ENCODE measurements at regions not wholly inside any gene's neighbourhood (a gene's known extent, or its start where the extent isn't known, plus 50 kb on each side); places are given as distances from the start of the nearest gene placed in this dataset.

DNA sequence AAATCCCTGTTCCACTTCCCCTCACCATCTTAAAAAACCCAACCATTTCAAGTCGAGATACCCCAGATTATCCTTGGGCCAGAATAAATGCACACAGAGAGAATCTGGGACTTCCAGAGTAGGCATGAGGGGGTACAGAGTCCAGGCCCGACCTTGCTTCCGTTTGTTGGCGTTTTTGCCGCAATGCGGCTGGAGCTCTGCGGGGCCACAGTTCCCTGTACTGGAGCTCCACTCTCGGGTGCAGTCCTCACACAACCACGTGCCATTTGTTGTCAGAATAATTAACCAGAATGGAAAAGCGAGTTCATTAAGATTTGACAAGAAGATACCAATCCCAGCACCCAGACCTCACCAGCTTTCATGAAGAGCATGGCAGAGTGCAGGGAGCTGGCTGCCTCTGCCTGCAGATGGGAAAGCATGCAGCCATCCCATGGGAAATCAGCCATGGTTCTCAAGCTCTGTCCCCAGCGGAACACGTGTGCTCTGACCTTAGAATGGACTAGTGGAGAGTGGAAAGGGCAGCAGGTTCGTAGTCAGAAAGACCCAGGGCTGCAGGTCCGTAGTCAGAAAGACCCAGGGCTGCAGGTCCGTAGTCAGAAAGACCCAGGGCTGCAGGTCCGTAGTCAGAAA lies 472.8 kb downstream of the EIPR1 start:
- CTCF ChIA-PET (ENCODE audit: partially characterized antibody), result interaction anchor here (1.0 to 2.3 kb wide), 2 partner anchors 37 to 61 kb away, joined by 3 to 7 read pairs; no protein-coding TSS in a partner anchor
- no peak for FAIRE-seq
- H3K23ac ChIP-seq (ENCODE audit: insufficient read length), result no peak overlapping the region

More for the DNA sequence above, 472.8 kb downstream of the EIPR1 start:
- H3K4me1 ChIP-seq (replicated peaks in 1 of 4; ENCODE audit: control insufficient read depth in 3 of 4, insufficient read depth in 4 of 4, low read length in 3 of 4), result no peaks in the 10 kb centered on the region
- POLR2A ChIA-PET (ENCODE audit: partially characterized antibody), result no interaction called here
- no peak overlapping the region for H3K27ac ChIP-seq (ENCODE audit: low read depth, low read length)
- H3K4me2 ChIP-seq (ENCODE audit: insufficient read depth in 1 of 2, low read depth in 2 of 2, low read length in 2 of 2), result no peak overlapping the region
- H3K4me3 ChIP-seq (ENCODE audit: extremely low read depth in 1 of 4, insufficient read depth in 2 of 4, low read depth in 3 of 4, low read length in 4 of 4), result no peak overlapping the region
- no peaks in the 10 kb centered on the region for H3K36me3 ChIP-seq (ENCODE audit: control insufficient read depth in 2 of 4, insufficient read depth in 4 of 4, low read length in 3 of 4)
- H3K79me2 ChIP-seq (ENCODE audit: control insufficient read depth in 1 of 2, insufficient read depth in 2 of 2, low read length in 2 of 2), result no peaks in the 10 kb centered on the region
- no peak overlapping the region for H2AFZ ChIP-seq (ENCODE audit: low read length)
- H3K79me1 ChIP-seq (ENCODE audit: low read depth, low read length), result no peaks in the 10 kb centered on the region
- no peak for DNase-seq (ENCODE audit: low read depth in 1 of 2, low spot score in 2 of 2)
- no peaks in the 10 kb centered on the region for H3K9me3 ChIP-seq (ENCODE audit: insufficient read depth in 2 of 2, low read depth in 1 of 2, low read length in 1 of 2)
- H2BK120ac ChIP-seq (replicated peaks; ENCODE audit: low read depth, low read length), result no peak overlapping the region
- H3K18ac ChIP-seq (ENCODE audit: extremely low read depth, low read length), result no peak overlapping the region
- H3K27me3 ChIP-seq (replicated peaks in 1 of 4; ENCODE audit: control insufficient read depth in 3 of 4, extremely low read depth in 1 of 4, insufficient read depth in 3 of 4, low read length in 3 of 4), result no peaks in the 10 kb centered on the region
- H3K14ac ChIP-seq (ENCODE audit: insufficient read length), result no peak overlapping the region
- no peak overlapping the region for H3K9ac ChIP-seq (replicated peaks in 1 of 4; ENCODE audit: extremely low read depth in 1 of 4, low read depth in 3 of 4, low read length in 3 of 4)
- no peak overlapping the region for H2BK15ac ChIP-seq (ENCODE audit: low read length)
- no peak overlapping the region for H4K91ac ChIP-seq (replicated peaks; ENCODE audit: insufficient read length, low read length)
- H4K20me1 ChIP-seq (replicated peaks in 1 of 2; ENCODE audit: control insufficient read depth in 1 of 2, insufficient read depth in 2 of 2, low read length in 2 of 2), result no peaks in the 10 kb centered on the region
- H4K8ac ChIP-seq (ENCODE audit: extremely low read depth, insufficient read depth, low read length), result no peak overlapping the region
- WGBS, 2 experiments (ENCODE audit: extremely low coverage in 1 of 2, insufficient coverage in 1 of 2, insufficient read length in 1 of 2, insufficient replicate concordance in 2 of 2, low coverage in 1 of 2, low lambda C conversion rate in 2 of 2, missing lambda C conversion rate in 1 of 2), result 90% methylated on average over 12 of the region's 16 CpGs; no CpG with 5 or more reads in 1 of the 2 experiments
- TF ChIP-seq JUN (IDR thresholded peaks at IDR 0.05; ENCODE audit: low read depth, low read length) (no peak), CREB1 (IDR thresholded peaks at IDR 0.05) (no peak), KDM4A (IDR thresholded peaks at IDR 0.05; ENCODE audit: low read depth, low read length, severe bottlenecking) (no peak), RAD21 (IDR thresholded peaks at IDR 0.05 in 1 of 2, conservative IDR thresholded peaks at IDR 0.05 in 1 of 2; ENCODE audit: low read depth in 2 of 2, low read length in 2 of 2) (no peak), POLR2AphosphoS5 (IDR thresholded peaks at IDR 0.05; ENCODE audit: low read depth, low read length) (no peak), KDM1A (IDR thresholded peaks at IDR 0.05; ENCODE audit: borderline replicate concordance, low read length) (no peak), BACH1 (IDR thresholded peaks at IDR 0.05; ENCODE audit: low read length) (no peak), SIX5 (IDR thresholded peaks at IDR 0.05; ENCODE audit: low read depth, low read length) (no peak), HDAC6 (IDR thresholded peaks at IDR 0.05; ENCODE audit: low read depth, low read length) (no peak), RFX5 (IDR thresholded peaks at IDR 0.05; ENCODE audit: borderline replicate concordance, low read depth, low read length) (no peak), ATF3 (IDR thresholded peaks at IDR 0.05; ENCODE audit: insufficient read depth, low read depth, low read length) (no peak), PHF8 (conservative IDR thresholded peaks at IDR 0.05; ENCODE audit: low read depth, low read length) (no peak), SUZ12 (IDR thresholded peaks at IDR 0.05; ENCODE audit: low read length) (no peak)
- H2AK5ac ChIP-seq (ENCODE audit: low read depth, low read length), result no peak overlapping the region
- no peak overlapping the region for H2BK20ac ChIP-seq (ENCODE audit: low read length)
- no peaks in the 10 kb centered on the region; the same call in 1 of the 2 replicates for H3K23me2 ChIP-seq (ENCODE audit: low read depth, low read length)
- no peak overlapping the region for H2BK5ac ChIP-seq (ENCODE audit: low read depth, low read length)
- no peak overlapping the region for H4K5ac ChIP-seq (ENCODE audit: insufficient read length, low read depth, low read length)
- no peak overlapping the region for H3K56ac ChIP-seq (replicated peaks; ENCODE audit: insufficient read length, low read depth, low read length)
- H3K4ac ChIP-seq (replicated peaks; ENCODE audit: insufficient read length, low read depth, low read length), result no peak overlapping the region
- H2BK12ac ChIP-seq (ENCODE audit: low read depth, low read length), result no peak overlapping the region

All from H1 (cell line).